HG03103 (cell line): ENCODE measurements at regions not wholly inside any gene's neighbourhood (a gene's known extent, or its start where the extent isn't known, plus 50 kb on each side); places are given as distances from the start of the nearest gene placed in this dataset.

Source experiments
- ATAC-seq: cut with Tn5 transposase; IDR thresholded peaks from one replicate; pipeline ENCODE4 v1.9.1; 2021; ENCODE audit warnings: low read depth; ENCODE audit not compliant: unreplicated experiment

DNA sequence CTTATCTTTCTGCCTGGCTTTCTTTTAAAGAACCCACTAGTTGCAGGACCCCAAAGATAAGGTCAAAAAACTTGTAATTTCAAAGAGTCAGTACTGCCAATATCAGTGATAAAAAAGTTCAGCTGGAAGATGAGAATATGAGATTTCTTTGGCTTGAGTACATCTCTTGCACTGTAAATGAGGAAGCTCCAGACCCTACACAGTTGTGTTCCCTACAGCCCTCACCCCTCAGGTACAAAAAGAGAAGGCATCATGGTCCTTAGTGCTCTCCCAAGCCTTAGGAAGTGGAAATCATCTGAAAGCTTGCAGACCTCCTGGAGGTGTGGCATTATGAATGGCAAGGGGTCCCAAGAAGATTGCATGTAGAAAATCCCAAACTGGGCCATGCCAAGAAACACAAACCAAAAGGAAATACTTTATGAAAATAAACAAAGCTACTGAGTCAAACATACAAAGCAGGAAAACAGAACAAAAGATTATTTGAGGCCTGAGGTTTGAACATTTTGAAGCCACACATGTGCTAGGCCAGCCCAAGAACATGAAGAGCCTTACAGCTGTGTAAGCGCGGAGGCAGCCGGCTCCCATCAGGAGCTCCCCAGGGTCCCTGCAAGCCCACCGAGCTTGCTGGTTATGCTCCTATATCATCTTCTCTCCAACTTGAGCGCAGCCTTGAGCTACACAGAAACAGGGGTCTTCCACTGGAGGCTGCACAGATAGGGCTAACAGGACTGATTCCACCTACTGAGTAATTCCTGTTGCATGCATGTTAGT, 217.0 kb downstream of the OSR1 start:
- ATAC-seq: no peak

DNA sequence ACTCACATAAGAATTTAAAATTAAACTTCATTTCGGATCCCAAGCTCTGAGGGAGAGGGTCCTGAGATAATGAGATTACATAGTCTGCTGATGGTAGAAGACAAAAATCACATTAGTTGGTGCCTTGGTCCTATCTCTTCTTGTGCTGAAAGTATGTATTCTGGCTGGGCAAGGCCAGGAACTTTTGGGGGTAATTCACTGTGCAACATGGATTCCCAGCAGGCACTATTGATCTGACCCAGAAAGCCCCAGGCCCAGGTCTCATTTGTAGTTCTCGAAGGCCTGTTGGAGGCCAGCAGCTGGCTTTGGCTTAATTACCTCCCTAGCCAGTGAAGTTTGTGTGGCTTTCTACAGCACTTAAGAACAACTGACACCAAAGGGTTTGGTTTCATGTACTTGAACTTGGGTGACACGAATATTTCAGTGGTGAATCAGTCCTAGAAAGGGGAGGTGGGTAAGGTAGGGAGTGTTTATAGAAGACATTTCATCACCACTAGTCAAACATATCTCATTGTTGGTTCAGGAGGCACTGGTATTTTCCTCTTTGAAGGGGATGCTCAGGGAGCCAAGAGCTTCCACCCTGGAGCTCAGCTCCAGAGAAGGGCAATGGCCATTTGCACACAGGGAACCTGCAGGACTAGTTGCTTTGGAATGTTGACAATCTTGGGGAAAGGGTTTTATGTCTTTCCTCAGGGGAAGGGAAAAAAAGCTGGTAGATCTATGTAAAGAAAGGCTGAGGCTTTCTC, 217.8 kb downstream of the OSR1 start:
- ATAC-seq: no peak

DNA sequence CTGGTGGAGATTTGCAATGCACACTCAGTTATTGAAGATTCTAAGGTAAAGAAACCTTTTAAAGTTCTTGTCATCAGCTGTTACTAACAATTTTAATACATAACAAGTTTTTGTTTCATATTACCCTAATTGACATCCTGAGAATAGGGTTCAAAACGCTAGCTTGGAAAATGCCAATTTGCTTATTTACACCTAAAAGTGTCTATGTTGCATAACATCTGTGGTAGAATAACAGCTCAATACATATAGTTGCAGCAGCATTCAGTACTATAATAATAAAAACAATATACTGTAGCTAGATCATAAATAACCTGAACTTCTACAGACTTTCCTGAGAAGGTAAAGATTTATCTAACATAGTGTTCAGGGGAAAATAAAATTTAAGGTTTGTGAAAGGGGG, 219.0 kb downstream of the OSR1 start:
- ATAC-seq: no peak

DNA sequence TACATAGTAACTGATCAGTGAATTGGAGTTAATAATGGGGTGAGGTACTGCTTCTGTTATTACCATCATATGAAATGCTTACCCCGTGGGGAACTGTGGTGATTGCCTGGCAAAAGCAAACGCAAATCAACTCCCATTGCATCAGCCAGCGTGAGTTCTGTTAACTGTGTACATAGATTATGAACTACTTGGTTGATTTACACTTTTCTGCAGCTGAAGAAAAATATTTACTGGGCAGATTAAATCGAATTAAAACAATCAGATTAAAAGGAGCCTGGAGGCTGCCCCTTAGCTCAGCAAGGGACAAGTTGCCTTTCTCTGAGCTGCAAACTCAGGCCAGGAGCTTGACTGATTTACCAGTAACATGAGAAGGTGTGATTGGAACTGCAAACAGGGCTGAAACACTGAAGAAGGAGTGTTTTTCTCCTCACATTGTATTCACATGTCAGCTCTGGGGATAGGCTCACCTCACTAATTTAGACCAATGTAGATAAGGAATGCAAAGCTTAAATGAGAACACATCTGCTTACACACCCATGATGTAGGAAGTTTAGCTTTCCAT, 220.1 kb downstream of the OSR1 start:
- no peak for ATAC-seq

DNA sequence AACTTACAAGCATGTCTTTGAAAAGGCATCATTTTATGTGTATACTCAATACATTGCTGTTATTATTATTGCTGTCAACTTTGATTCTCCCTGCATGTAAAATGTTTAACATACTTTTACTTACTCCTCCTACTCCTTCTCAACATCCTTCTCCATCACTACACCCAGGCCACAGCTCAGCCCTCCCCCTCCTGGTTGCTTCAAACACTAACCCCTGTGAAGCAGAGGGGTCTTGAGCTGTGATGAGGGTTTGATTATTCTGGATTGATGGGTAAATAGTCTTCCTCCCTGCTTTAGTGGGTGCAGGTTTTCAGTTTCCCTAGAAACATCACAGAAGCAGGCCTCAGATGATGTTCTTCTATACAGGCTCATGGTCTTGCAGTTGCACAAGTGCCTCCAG, 221.0 kb downstream of the OSR1 start:
- no peak for ATAC-seq

DNA sequence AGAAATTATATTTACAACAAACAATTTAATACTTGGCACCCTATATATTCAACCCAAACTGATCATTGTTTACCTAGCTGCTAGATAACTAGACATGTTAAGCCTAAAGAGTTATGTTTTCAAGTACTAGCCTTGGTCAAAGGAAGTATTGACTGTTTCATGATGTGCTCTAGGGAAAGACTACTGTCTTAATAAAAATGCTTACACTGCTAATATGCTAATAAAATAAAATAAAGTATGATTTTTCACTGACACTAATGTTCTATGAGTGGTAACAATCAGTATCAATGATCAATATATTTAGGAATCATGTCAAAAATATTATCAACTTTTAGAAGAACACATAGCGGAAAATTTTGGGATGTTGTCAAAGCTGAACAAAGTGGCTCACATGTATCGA, 225.5 kb downstream of the OSR1 start:
- ATAC-seq: no peak

DNA sequence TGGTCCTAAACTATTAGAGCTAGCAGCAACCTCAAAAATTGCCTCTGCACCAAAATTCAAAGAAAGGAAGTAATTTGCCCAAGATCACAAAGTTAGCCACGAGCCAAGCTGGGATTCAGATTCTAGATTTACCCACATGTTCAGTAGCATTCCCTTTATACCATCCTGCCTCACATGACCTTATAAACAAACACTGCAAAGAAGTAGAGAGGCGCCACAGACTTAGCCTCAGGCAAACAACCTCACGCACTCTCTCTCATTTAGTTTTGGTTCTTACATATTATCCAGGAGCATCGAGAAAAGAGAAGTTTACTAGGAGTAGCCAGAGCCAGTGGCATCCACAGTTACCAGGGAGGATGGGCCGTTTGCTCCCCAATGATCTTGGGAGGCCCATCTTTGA, 226.6 kb downstream of the OSR1 start:
- no peak for ATAC-seq

DNA sequence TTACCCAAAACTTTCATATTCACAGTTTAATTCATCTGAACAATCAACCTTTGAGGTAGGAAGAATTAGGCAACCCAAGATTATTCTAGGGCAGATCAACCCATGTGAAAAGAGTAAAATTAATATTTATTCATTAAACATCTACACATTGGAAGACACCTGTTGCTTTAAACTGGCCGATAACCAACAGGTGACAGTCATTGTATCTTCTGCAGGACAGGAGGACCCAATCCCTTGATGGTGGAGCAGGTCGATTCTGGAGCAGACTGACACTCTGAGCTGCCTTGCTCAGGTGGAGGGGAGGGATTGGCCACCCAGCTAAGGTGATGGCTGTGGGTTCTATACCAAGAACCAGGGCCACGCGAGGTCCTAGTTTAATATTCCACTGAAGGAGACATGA, 230.3 kb downstream of the OSR1 start:
- no peak for ATAC-seq

DNA sequence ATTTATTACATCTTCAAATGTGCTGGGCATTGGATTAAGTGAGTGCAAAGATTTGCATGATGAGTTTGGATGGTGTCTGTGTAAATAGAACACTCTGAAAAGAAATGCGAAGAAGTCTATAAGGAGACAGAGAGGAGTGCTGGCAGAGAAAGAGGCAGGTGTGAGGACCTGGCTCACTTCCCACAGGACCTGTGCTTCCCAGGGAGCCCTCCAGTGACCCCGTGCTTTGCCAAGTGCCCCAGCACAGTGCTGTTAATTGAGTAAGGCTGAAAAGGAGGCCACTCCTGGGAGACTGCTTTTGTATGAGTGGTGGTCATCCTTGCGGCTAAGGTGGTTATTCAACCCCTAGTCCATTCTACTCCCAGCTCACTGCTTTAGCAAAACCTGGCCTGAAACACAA, 230.8 kb downstream of the OSR1 start:
- ATAC-seq: no peak

DNA sequence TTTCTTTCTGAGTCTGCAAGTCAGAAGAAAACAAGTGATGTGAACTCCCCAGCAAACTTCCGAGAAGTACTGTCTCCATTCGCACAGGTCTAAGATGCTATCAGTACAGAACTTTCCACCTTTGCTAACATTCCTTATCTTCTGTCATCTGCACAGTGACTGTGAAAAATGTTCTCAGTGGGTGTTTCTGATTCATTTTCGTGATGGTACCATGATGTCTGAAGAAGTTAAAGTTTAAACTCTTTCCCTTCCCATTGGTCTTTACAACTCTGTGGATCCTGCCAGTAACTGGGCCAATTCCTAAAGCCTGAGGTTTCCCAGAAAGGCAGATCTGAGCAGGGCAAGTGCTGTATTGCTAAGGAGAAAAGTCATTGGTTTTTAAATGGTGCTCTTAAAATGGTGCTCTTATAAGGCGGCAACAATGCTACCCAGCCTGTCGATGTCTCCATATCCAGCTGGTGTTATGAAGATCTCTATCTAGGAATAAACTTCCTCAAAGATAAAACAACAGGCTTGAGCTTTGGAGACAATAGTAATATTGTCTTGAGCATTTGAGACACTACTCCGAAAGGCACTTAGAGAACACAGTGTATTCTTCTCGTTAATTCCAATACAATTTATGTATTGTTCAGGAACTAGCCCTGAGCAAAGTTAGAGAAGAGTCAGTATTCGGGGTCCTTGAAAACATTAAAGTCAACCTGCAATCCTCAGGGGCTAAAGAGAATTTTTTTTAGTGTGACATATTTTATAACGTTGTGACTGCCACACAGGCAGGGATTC, 232.3 kb downstream of the OSR1 start:
- no peak for ATAC-seq

DNA sequence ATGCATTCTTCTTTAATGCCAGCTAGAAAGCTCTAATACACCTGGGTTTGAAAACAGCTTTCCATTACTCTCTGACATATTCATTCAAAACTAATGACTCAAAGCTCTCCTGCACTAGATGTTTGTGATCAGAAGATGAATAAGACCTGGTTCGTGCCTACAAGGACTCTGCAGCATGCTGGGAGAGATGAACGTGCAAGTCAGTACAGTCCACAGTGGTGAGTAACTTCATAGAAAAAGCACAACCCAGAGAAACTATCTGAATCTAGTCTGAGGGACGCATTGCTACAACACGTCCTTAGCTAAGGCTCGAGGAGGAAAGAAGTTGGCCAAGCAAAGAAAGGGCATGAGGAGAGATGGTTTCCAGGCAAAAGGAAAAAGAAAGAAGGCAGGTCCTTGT, 234.3 kb downstream of the OSR1 start:
- no peak for ATAC-seq

DNA sequence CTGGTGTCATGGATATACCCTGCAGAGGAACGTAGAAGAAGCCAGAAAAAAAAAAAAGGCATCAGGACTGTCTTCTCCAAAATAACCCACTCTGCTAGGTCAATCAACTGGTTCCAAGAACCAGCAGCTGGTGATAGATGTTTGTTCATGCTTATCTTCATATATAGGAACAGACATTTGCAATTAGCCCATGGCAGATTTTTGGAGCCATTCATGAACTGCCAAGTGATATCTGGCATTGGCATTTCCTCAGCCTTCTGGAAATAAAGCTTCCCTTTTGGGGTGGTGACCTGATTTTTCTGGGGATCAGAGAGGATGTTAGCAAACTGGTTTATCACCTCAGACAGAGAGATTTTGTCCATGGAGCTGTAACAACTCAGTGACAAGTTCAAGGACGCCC, 234.9 kb downstream of the OSR1 start:
- no peak for ATAC-seq

DNA sequence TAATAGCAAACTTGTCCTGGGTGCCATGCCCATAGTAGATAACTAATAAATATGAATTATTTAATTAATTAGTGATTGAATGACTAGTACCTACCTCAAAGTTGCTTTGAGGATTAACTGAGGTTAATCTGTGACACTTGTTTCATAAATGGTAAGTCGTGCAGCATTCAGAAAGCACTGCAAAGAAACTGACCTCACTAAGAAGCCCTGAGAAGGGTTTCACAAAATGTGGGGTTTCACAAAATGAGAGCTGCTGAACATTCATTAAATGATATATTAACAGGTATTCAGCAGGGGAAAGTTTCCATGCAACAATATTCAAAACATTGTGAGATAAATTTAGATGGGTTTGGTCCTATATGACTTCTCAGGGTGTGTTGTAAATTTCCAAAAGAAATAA, 236.2 kb downstream of the OSR1 start:
- no peak for ATAC-seq

DNA sequence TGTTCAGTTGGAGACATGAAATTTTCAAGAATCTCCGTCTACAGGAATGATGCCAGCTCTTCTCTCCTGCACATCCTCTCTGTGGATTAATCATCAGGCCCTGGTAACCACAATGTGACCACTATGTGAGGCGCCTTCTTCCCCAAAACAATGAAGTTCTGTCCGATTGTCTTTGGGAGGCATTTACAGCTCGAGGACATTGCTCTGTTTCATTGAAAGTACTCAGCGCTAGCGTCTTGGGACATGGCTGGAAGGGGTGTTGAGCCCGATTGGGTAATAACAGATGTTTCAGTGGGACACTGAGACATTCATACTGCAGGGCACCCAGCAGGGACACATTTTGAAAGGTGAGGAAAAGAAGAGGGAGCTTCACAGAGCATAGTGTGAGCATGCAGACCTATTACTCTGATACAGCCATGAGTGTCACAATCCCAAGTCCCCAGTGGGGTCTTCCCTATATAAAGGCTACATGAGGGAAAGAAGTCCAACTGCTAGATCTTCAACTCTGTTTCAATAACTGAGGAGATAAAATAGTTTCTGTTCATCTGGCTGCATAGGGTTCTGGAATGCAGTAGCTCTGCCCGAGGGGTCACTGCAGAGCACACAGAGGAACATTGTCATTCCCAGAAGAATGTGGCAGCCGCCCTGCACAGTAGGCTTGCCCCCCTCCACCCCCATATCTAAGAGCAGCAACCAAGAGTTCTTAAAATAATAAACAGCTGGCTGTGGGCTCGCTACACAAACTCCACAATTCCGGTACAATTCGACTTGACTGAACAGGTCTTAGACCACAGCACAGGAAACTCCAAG, 237.3 kb downstream of the OSR1 start:
- no peak for ATAC-seq

DNA sequence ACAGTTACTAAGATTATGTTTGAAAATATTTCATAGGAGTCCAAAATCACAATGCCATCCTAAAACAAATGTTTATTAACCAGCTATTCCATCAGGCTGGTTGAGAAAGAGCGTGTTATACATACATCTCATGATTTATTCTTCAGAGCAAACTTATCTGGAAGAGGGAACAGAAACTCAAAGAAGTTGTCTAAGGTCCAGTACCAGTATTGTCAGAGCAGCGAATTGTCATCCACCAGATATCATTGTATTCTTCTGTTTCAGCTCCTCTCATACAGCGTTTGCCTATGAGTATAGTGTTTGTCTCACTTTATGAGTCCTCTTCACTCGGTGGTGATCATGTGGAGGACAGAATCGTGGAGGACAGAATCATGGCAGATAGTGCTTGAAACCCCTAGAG, 238.2 kb downstream of the OSR1 start:
- no peak for ATAC-seq

DNA sequence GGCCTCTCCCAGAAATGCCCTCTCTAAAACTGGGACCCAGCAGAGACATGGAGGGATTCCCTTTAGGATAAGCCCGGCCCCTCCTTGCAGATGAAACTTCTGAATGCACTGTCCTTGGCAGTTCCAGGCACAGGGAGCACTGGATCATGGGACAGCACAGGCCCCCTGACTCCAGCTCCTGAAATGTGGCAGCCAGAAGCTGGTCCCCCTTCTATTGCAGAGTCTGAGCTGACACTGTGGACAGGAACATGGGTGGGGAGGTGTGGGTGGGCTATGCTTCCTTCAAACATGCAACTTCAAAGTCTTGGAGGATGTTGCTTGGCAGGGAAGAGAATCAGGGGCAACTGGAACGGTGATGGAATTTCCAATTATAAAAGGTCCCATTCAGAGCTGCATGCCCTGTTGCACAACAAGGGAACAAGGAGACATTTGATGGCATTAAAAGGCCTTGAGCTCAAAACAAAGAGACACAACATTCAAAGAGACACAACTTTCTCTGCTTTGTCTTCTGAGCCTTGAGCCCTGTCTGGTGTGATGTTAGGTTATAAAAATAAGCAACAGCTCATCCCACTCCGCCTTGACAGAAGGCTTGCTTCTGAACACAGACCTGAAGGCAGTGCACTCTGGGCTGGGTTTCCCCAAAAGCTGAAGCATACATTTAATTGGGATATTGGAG, 239.0 kb downstream of the OSR1 start:
- ATAC-seq: no peak

DNA sequence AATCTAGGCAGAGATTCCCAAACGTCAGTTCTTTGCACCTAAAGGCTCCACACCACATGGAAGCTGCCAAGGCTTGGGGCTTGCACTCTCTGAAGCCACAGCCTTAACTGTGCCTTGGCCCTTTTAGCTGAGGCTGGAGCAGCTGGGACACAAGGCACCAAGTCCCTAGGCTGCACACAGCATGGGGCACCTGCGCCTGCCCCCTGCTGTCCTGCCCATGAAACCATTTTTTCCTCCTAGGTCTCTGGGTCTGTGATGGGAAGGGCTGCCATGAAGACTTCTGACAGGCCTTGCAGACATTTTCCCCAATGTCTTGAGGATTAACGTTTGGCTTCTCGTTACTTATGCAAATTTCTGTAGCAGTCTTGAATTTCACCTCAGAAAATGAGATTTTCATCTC, 241.5 kb downstream of the OSR1 start:
- ATAC-seq: no peak

DNA sequence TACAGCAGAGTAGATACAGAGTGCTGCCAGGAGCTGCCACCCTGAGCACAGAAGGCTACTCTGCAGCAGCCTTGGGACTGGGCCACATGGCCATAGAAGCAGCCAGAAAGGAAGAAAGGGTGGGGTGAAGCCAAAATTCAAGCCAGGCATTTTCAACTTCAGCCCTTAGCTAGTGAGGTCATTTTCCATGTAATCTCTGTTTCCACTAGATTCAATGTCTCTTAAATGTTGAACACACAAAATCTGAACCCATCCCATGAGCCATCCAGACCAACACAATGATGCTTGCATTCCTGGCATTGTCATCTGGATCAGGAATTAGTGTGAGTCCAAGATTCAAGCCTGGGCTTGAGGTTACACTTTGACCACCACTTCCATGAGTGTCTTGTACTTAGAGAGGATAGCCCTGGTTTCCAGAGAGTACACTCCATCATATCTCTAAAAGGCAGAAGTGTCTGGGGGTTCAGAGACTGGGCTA, 243.6 kb downstream of the OSR1 start:
- ATAC-seq: no peak

DNA sequence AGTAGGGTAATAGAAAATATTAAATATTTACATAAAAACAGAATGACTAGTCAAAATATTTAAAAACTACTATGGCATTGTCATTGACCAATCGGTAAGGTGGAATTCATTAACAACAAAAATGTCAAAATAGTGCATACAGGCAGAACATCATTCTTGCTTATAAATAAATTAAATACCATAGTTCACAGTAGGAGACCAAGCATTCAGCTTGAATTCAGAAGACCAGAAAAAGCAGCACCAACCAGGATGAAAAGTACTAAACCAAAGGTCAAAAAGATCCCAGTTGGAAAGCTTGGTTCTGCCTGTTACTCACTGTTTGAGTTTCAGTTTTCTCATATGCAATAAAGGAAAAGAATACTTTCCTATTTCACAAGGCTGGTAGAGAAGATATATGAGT, 244.3 kb downstream of the OSR1 start:
- no peak for ATAC-seq

DNA sequence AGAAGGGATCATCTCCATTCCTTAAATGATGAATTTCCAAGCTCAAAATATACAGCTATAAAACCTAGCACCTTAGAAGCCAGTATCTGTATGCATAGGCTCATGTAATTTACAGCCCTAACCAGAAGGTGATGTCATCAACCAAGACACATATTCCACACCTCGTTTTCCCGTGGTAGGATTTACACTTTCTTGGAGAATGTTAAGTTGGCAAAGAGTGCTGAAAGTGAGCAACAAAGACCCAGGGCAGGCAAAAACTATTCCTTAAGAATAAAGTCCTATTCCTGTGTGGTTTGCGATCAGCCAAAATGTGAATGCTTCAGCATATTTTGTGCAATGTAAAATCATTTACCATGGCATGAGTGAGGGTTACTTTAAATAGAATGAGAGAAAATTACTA, 247.1 kb downstream of the OSR1 start:
- no peak for ATAC-seq
